Left lung (tissue), 4 donors: ENCODE measurements at regions not wholly inside any gene's neighbourhood (a gene's known extent, or its start where the extent isn't known, plus 50 kb on each side); places are given as distances from the start of the nearest gene placed in this dataset.
"Not testable (repeated sequence)": the region's sequence is repeated elsewhere in the genome, so short reads cannot be mapped to it uniquely, and the experiment has no call there.

Experiments
- ATAC-seq: fragments of 200-7000 bp; cut with Tn5 transposase; one replicate; pipeline ENCODE4 v1.9.1; 2020; ENCODE audit warnings: moderate library complexity
- DNase-seq, 4 donors: peaks; one replicate each; pipeline ENCODE4 v3.0.0-alpha.2; 2013 to 2020
- H3K27ac ChIP-seq, 2 donors: fragments of 200-600 bp; sonication (generic) in 1 of 2; one replicate each; pipeline versions ENCODE4 v1.5.0 to v1.8.0; 2020 to 2021
- H3K27me3 ChIP-seq, 2 donors: fragments of 200-600 bp; sonication (generic) in 1 of 2; one replicate each; pipeline versions ENCODE4 v1.5.0 to v1.8.0; 2020 to 2021
- H3K36me3 ChIP-seq, 2 donors: fragments of 200-600 bp; sonication (generic) in 1 of 2; one replicate each; pipeline versions ENCODE4 v1.5.0 to v1.8.0; 2020 to 2021
- H3K4me1 ChIP-seq, 2 donors: fragments of 200-600 bp; one replicate each; pipeline ENCODE4 v1.8.0; 2021
- H3K4me3 ChIP-seq, 2 donors: fragments of 200-600 bp; sonication (generic) in 1 of 2; one replicate each; pipeline versions ENCODE4 v1.5.0 to v1.8.0; 2020 to 2021; ENCODE audit warnings: mild to moderate bottlenecking in 1 of 2
- H3K9me3 ChIP-seq, 2 donors: fragments of 200-600 bp; sonication (generic) in 1 of 2; one replicate each; pipeline versions ENCODE4 v1.5.0 to v1.8.0; 2020 to 2021
- intact Hi-C, 2 donors: fragments of 100-400 bp; cut with DNase I; formaldehyde crosslinking; loops; one replicate each; pipeline versions ENCODE4 v1.11.2 to v1.14.2; 2022
- TF ChIP-seq, protein P1 (sequence below), 2 donors: fragments of 200-600 bp; sonication (generic) in 1 of 2; IDR thresholded peaks; one replicate each; pipeline versions ENCODE4 v1.5.0 to v1.8.0; 2021; ENCODE audit warnings: antibody characterized with exemption in 2 of 2
- donor health status: DM: no; HTN: yes; CAD: no.
- donor health status: DM: no; HTN: no; CAD: no.

DNA sequence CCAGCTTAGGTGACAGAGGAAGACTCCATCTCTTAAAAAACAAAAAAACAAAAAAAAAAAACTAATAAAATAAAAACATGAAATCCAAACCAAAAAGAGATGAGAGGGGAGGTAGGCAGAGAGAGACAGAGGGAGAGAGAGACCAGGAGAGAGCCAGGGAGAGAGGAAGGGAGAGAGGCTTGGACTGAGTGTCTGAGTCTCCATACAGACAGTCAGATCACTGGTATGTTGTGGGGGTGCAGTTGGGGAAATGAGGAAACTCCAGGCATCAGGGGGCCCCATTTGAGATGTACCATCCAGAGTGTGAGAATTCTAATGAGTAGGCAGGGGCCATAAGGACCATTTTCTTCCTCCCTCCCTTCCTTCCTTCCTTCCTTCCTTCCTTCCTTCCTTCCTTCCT lies 53.1 kb upstream of the SEPTIN5 start:
- Histone ChIP-seq H3K4me1 (no peaks in the 10 kb centered on the region), H3K27ac (no peak overlapping the region), H3K4me3 (no peak overlapping the region), H3K27me3 (peaks cover 0 to 6% of the 10 kb centered on the region in 2 donors), H3K36me3 (no peaks in the 10 kb centered on the region), H3K9me3 (no peaks in the 10 kb centered on the region)
- TF ChIP-seq, protein P1, sequence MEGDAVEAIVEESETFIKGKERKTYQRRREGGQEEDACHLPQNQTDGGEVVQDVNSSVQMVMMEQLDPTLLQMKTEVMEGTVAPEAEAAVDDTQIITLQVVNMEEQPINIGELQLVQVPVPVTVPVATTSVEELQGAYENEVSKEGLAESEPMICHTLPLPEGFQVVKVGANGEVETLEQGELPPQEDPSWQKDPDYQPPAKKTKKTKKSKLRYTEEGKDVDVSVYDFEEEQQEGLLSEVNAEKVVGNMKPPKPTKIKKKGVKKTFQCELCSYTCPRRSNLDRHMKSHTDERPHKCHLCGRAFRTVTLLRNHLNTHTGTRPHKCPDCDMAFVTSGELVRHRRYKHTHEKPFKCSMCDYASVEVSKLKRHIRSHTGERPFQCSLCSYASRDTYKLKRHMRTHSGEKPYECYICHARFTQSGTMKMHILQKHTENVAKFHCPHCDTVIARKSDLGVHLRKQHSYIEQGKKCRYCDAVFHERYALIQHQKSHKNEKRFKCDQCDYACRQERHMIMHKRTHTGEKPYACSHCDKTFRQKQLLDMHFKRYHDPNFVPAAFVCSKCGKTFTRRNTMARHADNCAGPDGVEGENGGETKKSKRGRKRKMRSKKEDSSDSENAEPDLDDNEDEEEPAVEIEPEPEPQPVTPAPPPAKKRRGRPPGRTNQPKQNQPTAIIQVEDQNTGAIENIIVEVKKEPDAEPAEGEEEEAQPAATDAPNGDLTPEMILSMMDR (IDR thresholded peaks at IDR 0.05): no peak
- intact Hi-C loops: no loop called here
- no peak for ATAC-seq
- DNase-seq: no peak

DNA sequence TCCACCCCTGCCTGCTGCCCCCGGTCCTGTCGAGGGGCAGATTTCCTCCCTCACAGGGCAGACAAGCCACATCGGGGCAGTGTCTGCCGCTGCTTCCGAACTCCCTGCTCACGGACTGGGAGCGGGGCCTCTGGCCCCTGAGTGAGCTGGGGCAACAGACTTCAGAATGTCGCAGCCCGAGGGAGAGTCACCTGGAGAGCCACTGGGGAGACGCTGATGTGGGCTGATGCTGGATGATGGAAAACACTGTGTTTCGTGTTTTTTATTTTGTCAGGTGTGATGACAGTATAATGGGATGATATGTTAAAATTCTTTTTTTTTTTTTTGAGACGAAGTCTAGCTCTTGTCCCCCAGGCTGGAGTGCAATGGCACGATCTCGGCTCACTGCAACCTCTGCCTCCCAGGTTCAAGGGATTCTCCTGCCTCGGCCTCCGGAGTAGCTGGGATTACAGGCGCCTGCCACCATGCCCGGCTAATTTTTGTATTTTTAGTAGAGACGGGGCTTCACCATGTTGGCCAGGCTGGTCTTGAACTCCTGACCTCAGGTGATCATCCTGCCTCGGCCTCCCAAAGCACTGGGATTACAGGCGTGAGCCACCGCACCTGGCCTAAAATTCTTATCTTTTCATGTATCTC lies 52.1 kb upstream of the SEPTIN5 start:
- H3K36me3 ChIP-seq, ATAC-seq, H3K9me3 ChIP-seq, H3K4me1 ChIP-seq, intact Hi-C loops, DNase-seq, H3K27ac ChIP-seq, H3K4me3 ChIP-seq: not testable (repeated sequence)
- peaks cover 0 to 17% of the 10 kb centered on the region in 2 donors for H3K27me3 ChIP-seq

DNA sequence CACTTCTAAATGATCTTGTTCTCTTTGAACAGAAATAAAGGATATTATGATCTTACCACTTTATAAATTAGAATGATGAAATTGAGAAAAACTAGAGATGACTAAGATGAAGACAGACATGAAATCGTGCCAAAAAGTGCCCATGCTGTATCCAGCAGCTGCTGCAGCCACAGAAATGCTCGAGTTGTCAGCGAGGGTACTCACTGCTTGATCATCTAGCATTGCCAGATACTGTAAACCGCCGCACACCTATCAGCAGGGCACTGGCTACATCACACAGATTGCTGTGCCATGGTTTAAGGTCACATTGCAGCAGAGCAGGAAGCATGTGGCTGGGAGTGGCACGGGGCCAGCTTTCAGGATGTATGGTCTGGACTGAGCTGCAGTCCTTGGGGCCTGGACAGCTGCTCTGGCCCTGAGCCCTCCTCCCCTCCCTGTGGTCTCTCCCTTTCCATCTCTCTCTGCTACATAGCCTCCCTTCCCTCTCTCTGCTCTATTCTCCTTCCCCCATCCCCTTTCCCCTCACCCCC lies 51.0 kb upstream of the SEPTIN5 start:
- peak in 3 of 4 donors; percentile 60 to 82 (median 64) for DNase-seq
- Histone ChIP-seq H3K4me1 (no peaks in the 10 kb centered on the region), H3K36me3 (no peaks in the 10 kb centered on the region), H3K9me3 (no peaks in the 10 kb centered on the region), H3K4me3 (no peak overlapping the region), H3K27me3 (peaks cover 0 to 17% of the 10 kb centered on the region in 2 donors), H3K27ac (no peak overlapping the region)
- TF ChIP-seq, protein P1 (IDR thresholded peaks at IDR 0.05): no peak
- intact Hi-C loops: no loop called here
- peak; percentile 63 for ATAC-seq

DNA sequence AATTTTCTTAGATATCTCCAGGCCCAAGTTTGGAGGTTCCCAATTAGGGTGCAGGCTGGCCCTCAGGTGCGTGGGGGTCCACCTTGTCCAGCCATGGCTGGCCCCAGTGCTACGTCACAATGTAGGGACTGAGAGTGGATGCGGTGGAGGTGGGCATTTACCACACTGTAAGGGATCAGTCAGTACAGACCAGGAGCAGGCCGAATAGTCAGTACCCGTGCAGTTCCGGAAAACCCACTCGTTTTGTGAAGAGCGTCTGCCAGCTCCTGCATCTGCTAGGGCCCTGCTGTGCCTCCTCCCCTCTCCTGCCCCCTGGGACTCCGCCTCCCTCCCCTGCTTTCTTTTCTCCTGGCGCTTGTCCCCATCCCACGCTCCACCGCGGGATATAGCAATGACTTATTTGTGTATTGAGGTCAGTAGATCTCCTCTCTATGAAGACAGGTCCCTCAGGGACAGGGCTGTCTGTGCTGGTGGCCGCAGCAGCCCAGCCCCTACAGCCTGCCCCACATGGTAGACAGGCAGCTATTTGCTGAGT lies 50.4 kb upstream of the SEPTIN5 start:
- ATAC-seq: peak; percentile 25
- intact Hi-C loops: no loop called here
- no peak overlapping the region for H3K27ac ChIP-seq

DNA sequence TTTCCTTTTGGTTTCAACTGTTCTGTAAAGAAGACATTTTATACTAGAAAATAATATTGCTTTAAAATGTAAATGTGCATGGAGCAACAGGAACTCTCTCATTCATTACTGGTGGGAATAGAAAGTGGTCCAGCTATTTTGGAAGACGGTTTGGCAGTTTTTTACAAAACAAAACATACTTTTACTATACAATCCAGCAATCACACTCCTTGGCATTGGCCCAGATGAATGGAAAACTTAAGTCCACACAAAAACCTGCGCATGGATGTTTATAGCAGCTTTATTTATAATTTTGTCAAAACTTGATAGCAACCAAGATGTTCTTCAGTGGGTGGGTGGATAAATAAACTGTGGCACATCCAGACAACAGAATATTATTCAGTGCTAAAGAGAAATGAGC lies 49.9 kb upstream of the SEPTIN5 start:
- Histone ChIP-seq H3K36me3 (no peaks in the 10 kb centered on the region), H3K27me3 (peaks cover 0 to 17% of the 10 kb centered on the region in 2 donors), H3K4me3 (no peak overlapping the region), H3K9me3 (no peaks in the 10 kb centered on the region), H3K4me1 (no peaks in the 10 kb centered on the region), H3K27ac (no peak overlapping the region)
- TF ChIP-seq, protein P1 (IDR thresholded peaks at IDR 0.05): no peak
- intact Hi-C loops: no loop called here
- ATAC-seq (no peak), DNase-seq (no peak)

More for the DNA sequence above, 50.4 kb upstream of the SEPTIN5 start:
- H3K36me3 ChIP-seq: no peaks in the 10 kb centered on the region
- no peaks in the 10 kb centered on the region for H3K9me3 ChIP-seq
- H3K27me3 ChIP-seq: peaks cover 0 to 17% of the 10 kb centered on the region in 2 donors
- TF ChIP-seq, protein P1 (IDR thresholded peaks at IDR 0.05): no peak
- H3K4me3 ChIP-seq: no peak overlapping the region
- DNase-seq: no peak
- no peaks in the 10 kb centered on the region for H3K4me1 ChIP-seq
